ENCODE measurements at regions not wholly inside any gene's neighbourhood (a gene's known extent, or its start where the extent isn't known, plus 50 kb on each side); places are given as distances from the start of the nearest gene placed in this dataset.

GRCh38 chr12:126454581-126454980, 1389.3 kb downstream of the AACS start:
- Histone ChIP-seq H3K9me3 (no peaks in the 10 kb centered on the region), H3K27me3 (no peaks in the 10 kb centered on the region), H3K36me3 (no peaks in the 10 kb centered on the region), H3K4me3 (no peak overlapping the region), H3K4me1 (no peaks in the 10 kb centered on the region), H3K27ac (no peak overlapping the region)
- TF ChIP-seq POLR2A (IDR thresholded peaks at IDR 0.05) (no peak), CTCF (IDR thresholded peaks at IDR 0.05) (no peak)
- no peak for DNase-seq

- H3K4me1 ChIP-seq = no peaks in the 10 kb centered on the region
Observed at GRCh38 chr12:126457776-126458175, 1392.5 kb downstream of the AACS start.

GRCh38 chr12:126464153-126464552, 1398.9 kb downstream of the AACS start:
- Histone ChIP-seq H3K4me3 (no peak overlapping the region), H3K9me3 (no peaks in the 10 kb centered on the region)
- no peak for TF ChIP-seq POLR2A (IDR thresholded peaks at IDR 0.05)
- no peak for TF ChIP-seq CTCF (IDR thresholded peaks at IDR 0.05)

More at GRCh38 chr12:126457776-126458175, 1392.5 kb downstream of the AACS start:
- no peak for DNase-seq
- H3K4me3 ChIP-seq = no peak overlapping the region
- H3K27ac ChIP-seq = no peak overlapping the region
- H3K9me3 ChIP-seq = no peaks in the 10 kb centered on the region
- TF ChIP-seq CTCF (IDR thresholded peaks at IDR 0.05) (no peak), POLR2A (IDR thresholded peaks at IDR 0.05) (no peak)
- no peaks in the 10 kb centered on the region for H3K36me3 ChIP-seq
- H3K27me3 ChIP-seq = no peaks in the 10 kb centered on the region

GRCh38 chr12:126469211-126469610, 1404.0 kb downstream of the AACS start:
- H3K4me3 ChIP-seq = no peak overlapping the region
- H3K4me1 ChIP-seq = no peaks in the 10 kb centered on the region
- H3K36me3 ChIP-seq = no peaks in the 10 kb centered on the region
- H3K27ac ChIP-seq = no peak overlapping the region
- no peak for DNase-seq
- H3K9me3 ChIP-seq = no peaks in the 10 kb centered on the region
- TF ChIP-seq CTCF (IDR thresholded peaks at IDR 0.05) = no peak
- TF ChIP-seq POLR2A (IDR thresholded peaks at IDR 0.05) = no peak
- no peaks in the 10 kb centered on the region for H3K27me3 ChIP-seq

More at GRCh38 chr12:126464153-126464552, 1398.9 kb downstream of the AACS start:
- Histone ChIP-seq H3K36me3 (no peaks in the 10 kb centered on the region), H3K27ac (no peak overlapping the region), H3K27me3 (no peaks in the 10 kb centered on the region), H3K4me1 (no peaks in the 10 kb centered on the region)
- DNase-seq = no peak

- no peaks in the 10 kb centered on the region for H3K27me3 ChIP-seq
- TF ChIP-seq CTCF (IDR thresholded peaks at IDR 0.05) = no peak
- TF ChIP-seq POLR2A (IDR thresholded peaks at IDR 0.05) = no peak
- H3K27ac ChIP-seq = no peak overlapping the region
- DNase-seq = no peak
- no peak overlapping the region for H3K4me3 ChIP-seq
- H3K4me1 ChIP-seq = no peaks in the 10 kb centered on the region
- H3K36me3 ChIP-seq = no peaks in the 10 kb centered on the region
- peaks cover 0 to 7% (median 0%) of the 10 kb centered on the region in 4 donors for H3K9me3 ChIP-seq
Observed at GRCh38 chr12:126474703-126475102, 1409.5 kb downstream of the AACS start.

GRCh38 chr12:126480451-126480850, 1415.2 kb downstream of the AACS start:
- no peak for DNase-seq
- Histone ChIP-seq H3K9me3 (peaks cover 0 to 8% (median 0%) of the 10 kb centered on the region in 4 donors), H3K27ac (no peak overlapping the region), H3K4me1 (no peaks in the 10 kb centered on the region), H3K27me3 (no peaks in the 10 kb centered on the region), H3K36me3 (no peaks in the 10 kb centered on the region), H3K4me3 (no peak overlapping the region)
- TF ChIP-seq CTCF (IDR thresholded peaks at IDR 0.05) (no peak), POLR2A (IDR thresholded peaks at IDR 0.05) (no peak)
